ENCODE measurements at regions not wholly inside any gene's neighbourhood (a gene's known extent, or its start where the extent isn't known, plus 50 kb on each side); places are given as distances from the start of the nearest gene placed in this dataset.

- TF ChIP-seq ZNF274 (IDR thresholded peaks at IDR 0.05; ENCODE audit: borderline replicate concordance, extremely low read depth, low read length), result no peak
- no peak for TF ChIP-seq JUN (IDR thresholded peaks at IDR 0.05; ENCODE audit: low read depth, low read length)
- no peak for TF ChIP-seq TAF7 (optimal IDR thresholded peaks at IDR 0.05; ENCODE audit: borderline replicate concordance, low read depth, low read length)
- no peak for TF ChIP-seq CHD1 (IDR thresholded peaks at IDR 0.05; ENCODE audit: low read depth, low read length)
- no peak for TF ChIP-seq EZH2 (IDR thresholded peaks at IDR 0.05; ENCODE audit: low read depth, low read length, severe bottlenecking)
- TF ChIP-seq MAFK (IDR thresholded peaks at IDR 0.05; ENCODE audit: low read depth, low read length), result no peak
These were observed 211.9 kb downstream of the NXNL2 start (continued) for GRCh38 chr9:88746743-88747398.

Measured in H1 (cell line).